Iris pigment epithelial cell (primary cell): ENCODE measurements at regions not wholly inside any gene's neighbourhood (a gene's known extent, or its start where the extent isn't known, plus 50 kb on each side); places are given as distances from the start of the nearest gene placed in this dataset.
A peak's percentile ranks its signal among the peaks of the same experiment; 100 is the strongest.

Experiments
- DNase-seq: peaks from one replicate; pipeline ENCODE4 v3.0.0-alpha.2; 2011; ENCODE audit warnings: low read depth

- DNase-seq, result no peak
These were observed 76.5 kb upstream of the CDH5 start for GRCh38 chr16:66289986-66290385.

DNA sequence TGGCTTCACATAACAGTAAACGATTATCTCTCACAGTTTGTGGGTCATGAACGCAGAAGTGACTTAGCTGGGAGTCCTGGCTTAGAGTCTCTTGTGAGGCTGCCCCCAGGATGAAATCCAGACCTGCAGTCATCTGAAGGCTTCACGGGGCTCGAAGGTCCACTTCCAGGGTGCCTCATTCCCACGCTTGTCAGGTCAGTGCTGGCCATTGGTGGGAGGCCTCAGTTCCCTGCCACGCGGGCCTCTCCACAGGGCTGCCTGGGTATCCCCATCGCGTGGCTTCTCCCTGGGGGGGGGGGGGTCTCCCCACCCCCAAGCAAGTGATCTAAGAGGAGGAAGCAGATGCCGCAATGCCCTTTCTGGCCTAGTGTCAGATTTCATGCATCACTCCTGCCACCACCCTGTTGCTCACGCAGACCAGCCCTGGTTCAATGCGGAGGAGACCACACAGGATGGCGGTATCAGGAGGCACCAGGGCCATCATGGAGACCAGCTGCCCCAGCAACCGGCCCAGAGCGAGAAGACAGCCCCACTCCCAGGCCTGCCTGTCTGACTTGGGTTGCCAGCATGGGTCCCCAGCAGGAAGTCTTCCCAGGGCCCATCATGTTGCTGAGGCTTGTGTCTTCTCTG lies 77.3 kb upstream of the CDH5 start:
- DNase-seq, result no peak

- no peak for DNase-seq
These were observed 78.6 kb upstream of the CDH5 start for GRCh38 chr16:66287926-66288325.

- no peak for DNase-seq
These were observed 79.1 kb upstream of the CDH5 start for GRCh38 chr16:66287416-66287815.

GRCh38 chr16:66286527-66286926 lies 80.0 kb upstream of the CDH5 start:
- no peak for DNase-seq

DNA sequence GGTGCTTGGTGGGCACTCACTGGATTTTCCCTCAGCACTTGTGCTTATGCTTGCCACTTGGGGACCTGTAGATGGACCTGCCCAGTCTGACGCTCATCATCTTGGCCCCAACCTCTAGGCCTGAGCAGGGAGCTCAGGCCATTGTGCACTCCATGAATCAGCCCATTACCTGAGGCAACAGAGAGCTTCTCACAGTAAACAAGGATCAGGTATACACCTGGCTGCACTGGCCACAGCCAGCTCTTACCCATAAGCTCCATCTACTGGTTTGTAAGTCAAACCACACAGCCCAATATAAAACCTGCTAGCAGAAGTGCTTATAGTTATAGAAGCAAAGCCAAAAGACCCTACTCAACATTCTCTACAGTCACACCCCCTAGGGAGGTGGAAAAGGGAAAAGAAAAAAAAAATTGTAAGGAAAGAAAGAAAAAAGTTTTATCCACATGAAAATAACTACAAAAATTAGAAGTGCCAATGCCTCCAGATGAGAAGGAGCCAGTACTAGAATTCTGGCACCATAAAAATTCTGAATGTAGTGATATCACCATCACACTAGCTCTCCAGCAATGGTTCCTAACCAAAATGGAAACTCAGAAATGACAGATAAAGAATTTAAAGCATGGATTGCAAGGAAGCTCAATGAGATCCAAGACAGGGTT lies 87.8 kb upstream of the CDH5 start:
- DNase-seq, result no peak

GRCh38 chr16:66278111-66278531 lies 88.4 kb upstream of the CDH5 start:
- no peak for DNase-seq

DNA sequence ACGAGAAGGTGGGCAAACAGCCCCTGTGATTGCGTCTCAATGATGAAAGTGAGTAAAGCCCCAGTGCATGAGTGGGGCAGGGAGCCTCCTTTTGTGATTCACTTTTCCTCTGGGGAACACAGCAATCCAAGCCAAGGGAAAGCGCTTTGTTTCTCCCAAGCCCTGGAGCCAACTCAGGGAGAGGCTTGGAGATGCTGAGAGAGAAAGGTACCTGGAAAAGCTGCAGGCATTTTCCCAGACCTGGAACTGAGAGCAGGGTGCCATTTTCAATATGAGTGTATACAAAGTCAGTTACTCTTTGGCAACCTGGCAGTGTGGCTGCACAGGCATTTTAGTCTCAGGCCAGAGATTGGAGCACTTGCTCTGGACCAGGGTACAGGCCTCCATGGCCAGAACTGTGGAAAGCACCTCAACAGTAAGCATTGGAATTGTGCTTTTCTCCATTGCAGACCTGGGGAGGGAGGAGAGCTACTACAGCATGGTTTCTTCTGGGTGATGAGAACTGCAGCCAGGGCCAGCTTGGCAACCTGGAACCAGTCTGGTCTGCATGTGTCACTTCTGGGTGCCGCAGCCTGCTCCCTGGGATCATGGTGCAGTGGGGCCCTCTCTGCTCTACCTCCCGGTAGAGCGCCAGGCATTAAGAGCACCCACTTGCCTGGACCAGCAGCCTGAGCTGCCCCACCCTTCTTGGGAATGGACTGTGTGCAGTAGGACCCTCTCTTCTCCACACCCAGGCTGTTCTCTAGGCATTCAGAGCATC lies 89.0 kb upstream of the CDH5 start:
- no peak for DNase-seq

DNA sequence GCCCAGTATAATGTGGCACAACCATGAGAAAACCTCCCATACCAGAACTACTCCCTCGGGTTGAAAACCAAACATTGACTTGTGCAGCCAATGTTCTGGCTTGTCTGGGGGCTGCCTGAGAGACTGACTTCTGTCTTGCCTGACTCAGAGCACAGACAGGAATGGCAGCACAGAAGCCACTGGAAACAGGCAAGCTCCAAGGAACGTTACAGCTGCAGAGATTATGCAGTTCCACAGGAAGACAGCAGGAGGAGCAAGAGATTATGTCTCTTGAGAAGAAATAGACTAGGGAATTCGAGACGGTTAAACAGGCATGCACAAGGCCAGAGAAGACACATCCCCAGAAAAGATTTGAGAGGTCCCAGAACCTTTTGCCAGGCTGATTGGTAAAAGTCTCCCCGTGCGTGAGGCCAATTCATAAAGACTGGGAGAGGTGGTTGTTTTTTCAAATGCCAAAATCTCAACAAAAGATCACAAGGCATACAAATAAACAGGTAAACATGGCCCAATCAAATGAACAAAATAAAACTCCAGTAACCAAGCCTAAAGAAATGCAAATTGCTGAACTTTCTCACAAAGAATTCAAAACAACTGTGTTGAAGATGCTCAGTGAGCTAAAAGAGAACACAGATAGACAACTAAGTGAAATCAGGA lies 90.6 kb upstream of the CDH5 start:
- DNase-seq, result peak; percentile 74

- peak; percentile 61 for DNase-seq
These were observed 92.0 kb upstream of the CDH5 start for GRCh38 chr16:66274335-66275110.

DNA sequence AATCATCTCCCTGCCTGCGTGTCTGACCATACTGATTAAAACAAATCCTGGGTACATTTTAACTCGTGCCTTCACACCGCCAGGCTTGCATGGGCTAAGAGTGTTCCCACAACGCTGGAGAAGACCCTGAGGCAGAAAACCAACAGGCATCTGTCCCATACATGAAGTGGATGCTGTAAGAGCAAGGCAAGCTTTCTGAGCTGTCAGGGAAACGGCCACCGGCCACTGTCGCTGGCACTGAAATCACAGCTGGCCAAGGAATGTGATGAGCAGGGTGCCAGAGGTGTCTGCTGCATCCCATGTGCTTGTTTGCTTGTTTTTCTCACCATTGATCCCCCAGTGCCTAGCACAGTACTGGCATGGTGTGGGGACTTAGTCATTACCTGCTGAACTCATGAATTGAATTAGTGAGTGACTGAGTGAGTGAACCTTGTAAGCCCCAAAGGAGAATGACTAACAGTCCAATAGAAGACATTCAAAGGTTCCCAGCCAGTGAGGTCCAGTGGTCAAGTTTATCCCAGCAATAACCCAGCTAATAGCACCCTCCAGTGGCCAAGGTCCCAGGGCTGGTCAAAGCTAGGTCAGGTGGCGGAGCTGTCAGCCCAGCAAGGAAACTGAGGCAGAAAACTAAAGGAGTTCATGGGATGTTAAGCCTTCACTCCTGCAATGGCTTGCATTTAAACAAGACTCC lies 92.7 kb upstream of the CDH5 start:
- peak; percentile 66 for DNase-seq

GRCh38 chr16:66273053-66273452 lies 93.4 kb upstream of the CDH5 start:
- DNase-seq, result no peak

DNA sequence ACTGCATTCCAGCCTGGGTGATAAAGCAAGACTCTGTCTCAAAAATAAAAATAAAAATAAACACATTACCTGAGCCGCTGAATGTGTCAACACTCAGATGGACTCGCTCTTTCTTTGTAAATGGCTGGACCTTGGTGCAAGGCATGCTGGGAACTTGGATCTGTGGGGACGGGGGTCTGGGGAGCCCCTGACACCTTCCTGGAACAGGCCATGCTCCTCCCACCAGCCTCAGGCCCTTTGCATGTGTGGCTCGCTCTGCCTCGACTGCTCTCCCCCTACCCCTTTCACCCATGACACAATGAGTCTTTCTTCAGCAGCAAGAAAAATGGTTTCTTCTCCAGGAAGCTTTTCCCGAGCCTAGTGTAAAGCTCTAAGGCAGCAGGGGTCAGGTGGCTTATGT lies 94.0 kb upstream of the CDH5 start:
- DNase-seq, result no peak

- DNase-seq, result no peak
These were observed 95.1 kb upstream of the CDH5 start for GRCh38 chr16:66271074-66272060.

GRCh38 chr16:66270333-66270927 lies 96.1 kb upstream of the CDH5 start:
- peak; percentile 64 for DNase-seq

DNA sequence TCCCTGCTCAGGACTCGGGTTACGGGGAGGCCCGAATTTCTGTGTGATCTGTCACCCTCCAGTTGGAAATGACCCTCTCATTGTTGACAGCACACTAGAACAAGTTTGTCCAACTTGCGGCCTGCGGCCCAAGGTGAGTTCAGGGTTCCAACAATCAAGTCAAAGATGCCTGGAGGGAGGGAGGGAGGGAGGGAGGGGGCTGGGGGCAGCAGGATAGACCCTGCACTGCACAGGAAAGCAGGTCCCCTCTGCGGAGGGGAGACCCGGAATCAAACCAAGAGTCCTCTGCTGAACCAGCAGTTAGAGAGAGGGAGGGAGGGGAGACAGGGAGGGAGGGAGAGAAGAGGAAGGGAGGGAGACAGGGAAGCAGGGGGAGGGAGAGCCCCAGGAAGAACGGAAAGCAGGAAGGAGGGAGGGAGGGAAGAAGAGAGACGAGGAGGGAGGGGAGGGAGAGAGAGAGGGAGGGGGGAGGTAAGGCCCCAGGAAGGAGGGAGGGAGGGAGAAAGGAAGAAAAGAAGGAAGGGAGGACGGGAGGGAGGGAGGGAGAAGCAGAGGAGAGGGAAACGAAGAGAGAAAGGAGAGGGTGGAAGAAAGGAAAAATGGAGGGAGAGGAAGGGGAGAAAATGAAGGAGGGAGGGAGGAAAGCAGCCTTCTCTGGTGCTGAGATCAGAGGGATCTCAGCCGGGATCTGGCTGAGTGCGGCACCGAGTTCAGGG lies 96.7 kb upstream of the CDH5 start:
- DNase-seq, result no peak

GRCh38 chr16:66267292-66268014 lies 99.0 kb upstream of the CDH5 start:
- no peak for DNase-seq
